Left forelimb (tissue), 1 donor: ENCODE measurements at regions not wholly inside any gene's neighbourhood (a gene's known extent, or its start where the extent isn't known, plus 50 kb on each side); places are given as distances from the start of the nearest gene placed in this dataset.
"Not testable (repeated sequence)": the region's sequence is repeated elsewhere in the genome, so short reads cannot be mapped to it uniquely, and the experiment has no call there.

ENCODE experiments used
- DNase-seq: peaks from one replicate; pipeline ENCODE4 v3.0.0-alpha.2; 2018; ENCODE audit warnings: low spot score

DNA sequence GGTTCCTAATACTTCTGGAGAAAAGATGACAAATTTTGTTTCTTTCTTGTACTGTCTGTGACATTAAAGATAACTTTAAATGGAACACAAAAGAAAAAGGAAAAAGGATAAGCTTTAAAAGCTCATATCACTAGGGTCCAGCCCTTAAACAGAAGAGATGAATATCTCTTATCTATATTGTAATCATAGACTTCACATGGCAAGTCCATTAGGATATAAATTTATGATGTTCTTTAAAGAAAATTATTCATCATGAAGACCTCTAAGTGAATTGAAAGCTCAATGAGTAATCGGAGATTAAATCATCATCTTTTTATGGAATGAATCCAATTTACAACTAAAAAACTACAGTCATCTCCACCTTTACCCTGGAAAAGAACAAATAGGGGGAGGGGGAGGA lies 111.6 kb upstream of the SATB2 start:
- DNase-seq = no peak

GRCh38 chr2:199558156-199558555 lies 100.4 kb upstream of the SATB2 start:
- no peak for DNase-seq

GRCh38 chr2:199556527-199557285 lies 99.0 kb upstream of the SATB2 start:
- no peak for DNase-seq

GRCh38 chr2:199554026-199554425 lies 96.3 kb upstream of the SATB2 start:
- DNase-seq = no peak

DNA sequence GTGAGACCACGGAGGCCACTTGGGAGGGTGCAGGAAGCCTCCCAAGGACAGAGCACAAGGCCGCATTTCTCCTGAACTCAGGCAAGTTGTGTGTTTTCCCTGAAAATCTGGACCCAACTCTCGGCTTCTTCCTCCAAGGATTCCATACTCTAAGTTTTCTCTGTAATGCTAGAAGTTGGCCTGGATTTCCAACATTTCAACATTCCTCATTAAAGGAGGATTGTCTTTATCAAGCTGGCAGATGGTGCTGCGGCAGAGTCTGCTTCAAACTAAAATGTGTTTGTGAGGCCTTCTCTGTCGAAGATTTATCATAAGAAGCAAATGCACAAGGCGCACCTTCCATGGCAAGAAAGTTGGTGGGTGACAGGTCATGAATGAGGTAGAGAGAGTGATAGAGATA lies 94.4 kb upstream of the SATB2 start:
- DNase-seq = no peak

GRCh38 chr2:199543606-199544172 lies 86.0 kb upstream of the SATB2 start:
- DNase-seq = no peak

DNA sequence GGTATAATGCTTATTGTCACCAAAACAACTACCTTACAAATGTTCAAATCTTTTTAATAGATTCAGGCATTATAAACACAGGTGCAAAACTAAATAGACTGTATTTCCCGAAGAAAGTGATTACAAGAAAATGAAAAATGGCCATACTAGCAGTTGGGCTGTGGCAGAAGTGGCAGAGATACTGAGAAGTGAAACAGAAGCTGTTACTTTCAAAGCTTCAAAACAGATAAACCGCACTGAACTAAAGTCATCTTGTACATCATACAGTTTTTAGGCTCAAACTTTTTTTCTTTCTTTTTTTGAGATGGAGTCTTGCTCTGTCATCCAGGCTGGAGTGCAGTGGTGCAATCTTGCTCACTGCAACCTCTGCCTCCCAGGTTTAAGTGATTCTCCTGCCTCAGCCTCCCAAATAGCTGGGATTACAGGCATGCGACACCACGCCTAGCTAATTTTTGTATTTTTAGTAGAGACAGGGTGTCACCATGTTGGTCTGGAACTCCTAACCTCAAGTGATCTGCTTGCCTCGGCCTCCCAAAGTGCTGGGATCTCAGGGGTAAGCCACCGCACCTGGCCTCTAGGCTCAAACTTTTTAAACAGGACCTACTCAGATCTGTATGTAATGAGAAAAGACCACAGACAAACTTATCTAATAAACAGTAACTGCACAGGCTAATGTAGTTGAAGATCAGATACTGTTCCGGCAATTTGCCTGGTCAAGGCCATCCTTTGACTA lies 77.9 kb upstream of the SATB2 start:
- no peak for DNase-seq

- DNase-seq = not testable (repeated sequence)
Observed at GRCh38 chr2:199533873-199534272, 76.1 kb upstream of the SATB2 start.

DNA sequence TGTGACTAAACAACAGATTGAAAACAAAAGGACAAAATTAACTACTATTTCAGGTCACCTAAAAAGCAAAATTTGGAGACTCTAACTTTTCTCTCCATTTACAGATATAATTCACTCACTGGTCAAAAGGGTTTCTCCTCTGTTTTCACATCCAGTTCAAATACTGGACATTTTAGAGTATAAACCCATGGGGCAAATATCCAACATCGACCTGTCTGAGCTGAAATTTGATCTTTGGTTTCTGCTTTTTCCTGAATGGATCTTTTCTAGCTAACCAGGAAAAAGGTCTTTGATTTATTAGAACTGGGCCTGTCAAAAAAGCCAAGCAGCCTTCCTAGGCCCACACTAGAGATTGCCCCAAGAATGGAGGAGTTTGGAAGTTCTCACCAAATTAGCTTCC lies 69.3 kb upstream of the SATB2 start:
- DNase-seq = no peak

DNA sequence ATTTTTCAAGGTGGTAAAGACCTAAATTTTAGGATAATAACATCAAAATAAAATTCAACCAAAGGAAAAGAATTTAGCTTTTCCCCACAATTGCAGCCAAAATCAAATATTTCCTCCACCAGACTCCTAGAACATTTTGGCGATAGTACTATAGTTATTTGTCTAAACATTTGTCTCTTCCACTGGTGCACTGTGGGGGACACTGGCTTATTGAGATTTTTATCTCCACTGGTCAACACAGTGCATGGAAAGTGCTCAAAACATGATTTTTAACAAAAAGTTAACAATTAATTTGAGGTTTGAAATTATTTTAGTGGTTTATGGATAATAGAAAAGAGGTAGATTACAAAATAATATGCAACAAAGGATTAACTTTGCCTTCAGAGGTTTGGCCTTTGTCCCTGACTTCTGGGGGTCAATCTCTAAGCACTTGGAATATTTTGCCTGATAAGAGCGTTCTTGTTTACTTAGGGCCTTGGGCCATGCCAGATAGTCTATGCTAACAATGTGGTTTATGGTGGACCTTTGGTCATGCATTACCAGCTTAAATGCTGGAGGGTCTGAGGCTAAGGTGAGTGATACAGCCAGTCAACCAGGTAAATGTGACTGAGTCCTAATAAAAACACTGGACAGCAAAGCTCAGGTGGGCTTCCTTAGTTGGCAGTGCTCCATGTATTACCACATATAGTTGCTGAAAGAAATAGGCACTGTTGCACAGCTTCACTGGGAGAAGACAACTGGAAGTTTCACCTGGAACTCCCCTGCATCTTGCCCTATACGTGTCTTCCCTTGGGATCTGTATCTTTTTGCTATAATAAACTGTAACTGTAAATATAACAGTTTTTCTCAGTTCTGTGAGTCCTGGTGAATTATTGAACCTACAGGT lies 67.2 kb upstream of the SATB2 start:
- no peak for DNase-seq

DNA sequence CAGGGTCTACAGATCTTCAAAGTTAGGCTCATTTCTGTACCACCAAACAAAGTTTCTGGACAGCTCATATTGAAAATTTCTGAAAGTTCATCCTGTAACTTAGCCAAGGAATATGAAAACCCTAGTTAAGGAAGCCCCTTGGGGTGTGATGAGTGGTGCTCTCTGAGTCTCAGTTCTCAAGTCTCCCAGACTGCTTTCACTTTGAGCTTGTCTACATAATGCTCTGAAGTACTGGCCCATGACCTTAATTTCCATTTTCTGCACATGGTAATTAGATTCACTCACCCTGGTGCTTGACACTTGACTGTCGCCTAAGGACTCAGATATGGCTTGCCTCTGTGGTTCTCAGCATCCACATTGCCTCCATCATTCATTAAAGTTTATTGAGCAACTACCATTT lies 51.7 kb upstream of the SATB2 start:
- no peak for DNase-seq
